NCI-H2029 treated with DMSO at 0.1 percent for 48 hours (cell line): ENCODE measurements at regions not wholly inside any gene's neighbourhood (a gene's known extent, or its start where the extent isn't known, plus 50 kb on each side); places are given as distances from the start of the nearest gene placed in this dataset.
"Not testable (repeated sequence)": the region's sequence is repeated elsewhere in the genome, so short reads cannot be mapped to it uniquely, and the experiment has no call there.

Experiments used
- DNase-seq: peaks from one replicate; lab custom pipeline; 2025; lab: John Stamatoyannopoulos, UW

GRCh38 chr3:99315896-99316295 is 322.5 kb upstream of the COL8A1 start:
- no peak for DNase-seq

GRCh38 chr3:99313485-99313884 is 324.9 kb upstream of the COL8A1 start:
- no peak for DNase-seq

GRCh38 chr3:99298661-99299060 is 339.7 kb upstream of the COL8A1 start:
- no peak for DNase-seq

GRCh38 chr3:99295836-99296235 is 342.6 kb upstream of the COL8A1 start:
- no peak for DNase-seq

- not testable (repeated sequence) for DNase-seq
These were observed 344.3 kb upstream of the COL8A1 start for GRCh38 chr3:99294092-99294491.

- DNase-seq = no peak
These were observed 350.5 kb upstream of the COL8A1 start for GRCh38 chr3:99287876-99288275.

GRCh38 chr3:99286266-99286845 is 352.0 kb upstream of the COL8A1 start:
- no peak for DNase-seq

GRCh38 chr3:99269606-99270351 is 368.3 kb upstream of the DCBLD2 start:
- no peak for DNase-seq

- DNase-seq = no peak
These were observed 355.3 kb upstream of the DCBLD2 start for GRCh38 chr3:99256788-99257187.

- DNase-seq = no peak
These were observed 352.5 kb upstream of the DCBLD2 start for GRCh38 chr3:99253963-99254355.

GRCh38 chr3:99250821-99251355 is 349.4 kb upstream of the DCBLD2 start:
- DNase-seq = no peak

GRCh38 chr3:99250272-99250671 is 348.8 kb upstream of the DCBLD2 start:
- DNase-seq = no peak

GRCh38 chr3:99249627-99250026 is 348.1 kb upstream of the DCBLD2 start:
- DNase-seq = no peak

GRCh38 chr3:99248913-99249312 is 347.4 kb upstream of the DCBLD2 start:
- DNase-seq = no peak

- DNase-seq = no peak
These were observed 346.6 kb upstream of the DCBLD2 start for GRCh38 chr3:99248130-99248529.

GRCh38 chr3:99246010-99246654 is 344.6 kb upstream of the DCBLD2 start:
- DNase-seq = no peak

GRCh38 chr3:99242271-99242670 is 340.8 kb upstream of the DCBLD2 start:
- DNase-seq = no peak

GRCh38 chr3:99240700-99241099 is 339.2 kb upstream of the DCBLD2 start:
- DNase-seq = no peak

GRCh38 chr3:99236576-99236975 is 335.1 kb upstream of the DCBLD2 start:
- DNase-seq = no peak

GRCh38 chr3:99232696-99233095 is 331.2 kb upstream of the DCBLD2 start:
- DNase-seq = no peak

- DNase-seq = no peak
These were observed 317.0 kb upstream of the DCBLD2 start for GRCh38 chr3:99218468-99218867.

- DNase-seq = no peak
These were observed 311.5 kb upstream of the DCBLD2 start for GRCh38 chr3:99212969-99213368.

- DNase-seq = no peak
These were observed 309.8 kb upstream of the DCBLD2 start for GRCh38 chr3:99211309-99211708.
